Thyroid gland (tissue), 4 donors: ENCODE measurements at regions not wholly inside any gene's neighbourhood (a gene's known extent, or its start where the extent isn't known, plus 50 kb on each side); places are given as distances from the start of the nearest gene placed in this dataset.
A peak's percentile ranks its signal among the peaks of the same experiment; 100 is the strongest.

ENCODE experiments used
- DNase-seq, 2 donors: peaks; one replicate each; pipeline ENCODE4 v3.0.0-alpha.2; 2019
- H3K27ac ChIP-seq, 3 donors: fragments of 200-600 bp; sonication (generic); 1 replicate in 2 of 3; 2 replicates in 1 of 3; pipeline ENCODE4 v1.5.1; 2016 to 2019; ENCODE audit warnings: mild to moderate bottlenecking in 1 of 3, moderate library complexity in 1 of 3
- H3K27me3 ChIP-seq: fragments of 200-600 bp; sonication (generic); one replicate; pipeline ENCODE4 v1.5.1; 2019
- H3K36me3 ChIP-seq, 2 donors: fragments of 200-600 bp; sonication (generic); one replicate each; pipeline ENCODE4 v1.5.1; 2016 to 2019
- H3K4me1 ChIP-seq, 2 donors: fragments of 200-600 bp; sonication (generic); one replicate each; pipeline ENCODE4 v1.5.1; 2017 to 2019
- H3K4me3 ChIP-seq, 3 donors: fragments of 200-600 bp; sonication (generic); replicated peaks in 1 of 3; 1 replicate in 2 of 3; 2 replicates in 1 of 3; pipeline ENCODE4 v1.5.1; 2016; ENCODE audit warnings: mild to moderate bottlenecking in 1 of 3
- H3K9me3 ChIP-seq: fragments of 200-600 bp; sonication (generic); one replicate; pipeline ENCODE4 v1.5.1; 2017
- CTCF ChIP-seq, 6 experiments: fragments of 200-600 bp in 3 of 6; fragments of 450-650 bp in 3 of 6; sonication (generic) in 3 of 6; IDR thresholded peaks; one replicate each; pipeline ENCODE4 v1.5.1; 2016 to 2019; ENCODE audit warnings: antibody characterized with exemption in 6 of 6, mild to moderate bottlenecking in 2 of 6, inconsistent platforms in 1 of 6, moderate library complexity in 1 of 6
- POLR2A ChIP-seq, 2 donors: fragments of 450-650 bp; IDR thresholded peaks; one replicate each; pipeline ENCODE4 v1.6.1; 2017; ENCODE audit warnings: antibody characterized with exemption in 2 of 2, mild to moderate bottlenecking in 2 of 2, moderate library complexity in 1 of 2
- WGBS, 2 donors: methylation state at CpG; one replicate each; pipeline ENCODE4 v1.1.5; 2017; 5-methylcytosine and 5-hydroxymethylcytosine counted together
- intact Hi-C: fragments of 100-400 bp; cut with DNase I; formaldehyde crosslinking; loops from one replicate; pipeline ENCODE4 v1.15.1; 2023

- intact Hi-C loops = no loop called here
- H3K4me3 ChIP-seq = no peak overlapping the region
Observed at GRCh38 chr18:72692086-72692485, 147.9 kb upstream of the CBLN2 start.

GRCh38 chr18:72687736-72688135 is 143.6 kb upstream of the CBLN2 start:
- TF ChIP-seq CTCF (IDR thresholded peaks at IDR 0.05) (no peak), POLR2A (IDR thresholded peaks at IDR 0.05) (no peak)
- DNase-seq = no peak
- Histone ChIP-seq H3K4me1 (peaks cover 0 to 4% of the 10 kb centered on the region in 2 donors), H3K27me3 (no peaks in the 10 kb centered on the region), H3K36me3 (no peaks in the 10 kb centered on the region), H3K4me3 (no peak overlapping the region), H3K27ac (no peak overlapping the region), H3K9me3 (no peaks in the 10 kb centered on the region)
- 79 to 85% methylated on average over 4 of the region's 4 CpGs for WGBS, 2 donors
- intact Hi-C loops = no loop called here

More at GRCh38 chr18:72692086-72692485, 147.9 kb upstream of the CBLN2 start:
- WGBS, 2 donors = 6 to 14% methylated on average over 15 to 16 of the region's 16 CpGs
- H3K27me3 ChIP-seq = no peaks in the 10 kb centered on the region
- H3K9me3 ChIP-seq = no peaks in the 10 kb centered on the region
- no peak for TF ChIP-seq CTCF (IDR thresholded peaks at IDR 0.05)
- peak in 1 of 2 donors; percentile 60 for TF ChIP-seq POLR2A (IDR thresholded peaks at IDR 0.05)
- H3K4me1 ChIP-seq = peaks cover 0 to 4% of the 10 kb centered on the region in 2 donors
- no peak overlapping the region for H3K27ac ChIP-seq
- no peaks in the 10 kb centered on the region for H3K36me3 ChIP-seq
- peak; percentile 38 to 47 for DNase-seq

GRCh38 chr18:72675394-72675793 is 131.3 kb upstream of the CBLN2 start:
- DNase-seq = no peak
- H3K27ac ChIP-seq = no peak overlapping the region
- intact Hi-C loops = no loop called here
- H3K27me3 ChIP-seq = no peaks in the 10 kb centered on the region
- TF ChIP-seq CTCF (IDR thresholded peaks at IDR 0.05) (no peak), POLR2A (IDR thresholded peaks at IDR 0.05) (no peak)
- no peaks in the 10 kb centered on the region for H3K36me3 ChIP-seq
- no peak overlapping the region for H3K4me3 ChIP-seq
- WGBS, 2 donors = 68 to 78% methylated on average over 10 of the region's 10 CpGs
- H3K9me3 ChIP-seq = no peaks in the 10 kb centered on the region
- H3K4me1 ChIP-seq = peaks cover 0 to 8% of the 10 kb centered on the region in 2 donors

- Histone ChIP-seq H3K36me3 (no peaks in the 10 kb centered on the region), H3K9me3 (no peaks in the 10 kb centered on the region), H3K27me3 (no peaks in the 10 kb centered on the region), H3K4me1 (peaks cover 0 to 8% of the 10 kb centered on the region in 2 donors), H3K27ac (no peak overlapping the region), H3K4me3 (no peak overlapping the region)
- intact Hi-C loops = no loop called here
- WGBS, 2 donors = 86 to 91% methylated on average over 7 of the region's 7 CpGs
- TF ChIP-seq POLR2A (IDR thresholded peaks at IDR 0.05) = no peak
- TF ChIP-seq CTCF (IDR thresholded peaks at IDR 0.05) = no peak
- no peak for DNase-seq
Observed at GRCh38 chr18:72674710-72675109, 130.6 kb upstream of the CBLN2 start.

- TF ChIP-seq POLR2A (IDR thresholded peaks at IDR 0.05) (no peak), CTCF (IDR thresholded peaks at IDR 0.05) (no peak)
- peaks cover 0 to 8% of the 10 kb centered on the region in 2 donors for H3K4me1 ChIP-seq
- DNase-seq = no peak
- no peak overlapping the region for H3K4me3 ChIP-seq
- H3K27ac ChIP-seq = peak overlapping the region in 1 of 3 donors; percentile 18
- 62 to 81% methylated on average over 5 of the region's 5 CpGs for WGBS, 2 donors
- H3K36me3 ChIP-seq = no peaks in the 10 kb centered on the region
- no peaks in the 10 kb centered on the region for H3K27me3 ChIP-seq
- intact Hi-C loops = no loop called here
- H3K9me3 ChIP-seq = no peaks in the 10 kb centered on the region
Observed at GRCh38 chr18:72673242-72673641, 129.1 kb upstream of the CBLN2 start.
